ENCODE measurements at regions not wholly inside any gene's neighbourhood (a gene's known extent, or its start where the extent isn't known, plus 50 kb on each side); places are given as distances from the start of the nearest gene placed in this dataset.

DNA sequence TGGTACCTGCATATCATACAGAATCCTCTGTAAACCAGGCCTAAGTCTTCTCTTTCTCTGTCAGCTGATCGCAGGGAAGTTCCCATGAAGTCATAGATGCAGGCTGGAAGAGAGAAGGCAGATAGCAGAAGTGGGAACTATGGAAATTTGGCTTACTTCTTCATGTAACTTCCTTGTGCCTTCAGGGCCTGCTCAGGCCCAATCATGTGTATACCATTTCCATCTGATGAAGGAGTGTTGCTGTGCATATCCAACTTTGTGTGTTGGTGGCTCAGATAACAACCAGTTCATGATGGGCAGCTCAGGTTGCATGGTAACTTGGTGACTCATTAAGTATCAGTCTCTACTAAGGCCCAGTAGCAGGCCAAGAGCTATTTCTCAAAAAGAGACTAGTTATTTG, 53.1 kb upstream of the CEP295 start:
- no peak for TF ChIP-seq POLR2A (IDR thresholded peaks at IDR 0.05; ENCODE audit: extremely low read depth, insufficient read length)
- TF ChIP-seq, protein P1, sequence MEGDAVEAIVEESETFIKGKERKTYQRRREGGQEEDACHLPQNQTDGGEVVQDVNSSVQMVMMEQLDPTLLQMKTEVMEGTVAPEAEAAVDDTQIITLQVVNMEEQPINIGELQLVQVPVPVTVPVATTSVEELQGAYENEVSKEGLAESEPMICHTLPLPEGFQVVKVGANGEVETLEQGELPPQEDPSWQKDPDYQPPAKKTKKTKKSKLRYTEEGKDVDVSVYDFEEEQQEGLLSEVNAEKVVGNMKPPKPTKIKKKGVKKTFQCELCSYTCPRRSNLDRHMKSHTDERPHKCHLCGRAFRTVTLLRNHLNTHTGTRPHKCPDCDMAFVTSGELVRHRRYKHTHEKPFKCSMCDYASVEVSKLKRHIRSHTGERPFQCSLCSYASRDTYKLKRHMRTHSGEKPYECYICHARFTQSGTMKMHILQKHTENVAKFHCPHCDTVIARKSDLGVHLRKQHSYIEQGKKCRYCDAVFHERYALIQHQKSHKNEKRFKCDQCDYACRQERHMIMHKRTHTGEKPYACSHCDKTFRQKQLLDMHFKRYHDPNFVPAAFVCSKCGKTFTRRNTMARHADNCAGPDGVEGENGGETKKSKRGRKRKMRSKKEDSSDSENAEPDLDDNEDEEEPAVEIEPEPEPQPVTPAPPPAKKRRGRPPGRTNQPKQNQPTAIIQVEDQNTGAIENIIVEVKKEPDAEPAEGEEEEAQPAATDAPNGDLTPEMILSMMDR (IDR thresholded peaks at IDR 0.05; ENCODE audit: low read depth, low read length) = no peak
- TF ChIP-seq, protein P2, sequence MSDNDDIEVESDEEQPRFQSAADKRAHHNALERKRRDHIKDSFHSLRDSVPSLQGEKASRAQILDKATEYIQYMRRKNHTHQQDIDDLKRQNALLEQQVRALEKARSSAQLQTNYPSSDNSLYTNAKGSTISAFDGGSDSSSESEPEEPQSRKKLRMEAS (IDR thresholded peaks at IDR 0.05; ENCODE audit: low read depth, low read length) = no peak

Measured in NB4 (cell line).